ENCODE measurements at regions not wholly inside any gene's neighbourhood (a gene's known extent, or its start where the extent isn't known, plus 50 kb on each side); places are given as distances from the start of the nearest gene placed in this dataset.

- TF ChIP-seq POLR2AphosphoS5 (IDR thresholded peaks at IDR 0.05; ENCODE audit: low read depth, low read length) = no peak
- TF ChIP-seq POLR2A (IDR thresholded peaks at IDR 0.05; ENCODE audit: low read depth, low read length) = no peak
- TF ChIP-seq POU2F2 (IDR thresholded peaks at IDR 0.05; ENCODE audit: low read depth, low read length) = no peak
- TF ChIP-seq SPI1 (IDR thresholded peaks at IDR 0.05; ENCODE audit: low read depth, low read length) = no peak
- no peak for TF ChIP-seq TAF1 (IDR thresholded peaks at IDR 0.05; ENCODE audit: low read depth, low read length)
Observed at GRCh38 chr5:57902095-57902494, 419.5 kb upstream of the ACTBL2 start.
